Retinal pigment epithelial cell (primary cell): ENCODE measurements at regions not wholly inside any gene's neighbourhood (a gene's known extent, or its start where the extent isn't known, plus 50 kb on each side); places are given as distances from the start of the nearest gene placed in this dataset.

Source experiments
- DNase-seq: peaks from one replicate; pipeline ENCODE4 v3.0.0-alpha.2; 2010; ENCODE audit warnings: low read depth
- H3K4me3 ChIP-seq: 2 replicates; pipeline ENCODE4 v1.5.1; 2011; ENCODE audit warnings: mild to moderate bottlenecking, low read length, control low read depth, moderate library complexity
- TF ChIP-seq, protein P1 (sequence below): conservative IDR thresholded peaks from 2 replicates; pipeline ENCODE4 v1.5.1; 2011; ENCODE audit warnings: low read depth, low read length, control low read depth, inconsistent platforms

DNA sequence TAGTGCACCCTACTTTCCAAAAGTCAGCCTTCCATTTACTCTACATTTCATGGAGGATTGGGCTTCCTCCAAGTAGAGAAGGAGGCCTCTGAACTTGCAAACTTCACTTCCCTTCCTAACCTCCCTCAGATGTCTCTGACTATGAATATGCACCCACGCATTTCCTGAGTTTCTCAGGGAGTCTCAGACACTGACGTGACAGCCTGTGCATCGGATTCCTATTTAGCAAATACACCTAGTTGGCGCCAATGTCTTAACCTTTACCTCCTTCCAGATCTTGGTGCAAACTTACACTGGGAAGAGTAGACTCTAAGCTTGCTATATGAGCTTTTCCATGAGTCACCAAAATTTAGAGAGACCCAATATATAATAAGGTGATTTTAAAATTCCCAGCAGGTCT, 920.1 kb upstream of the AUTS2 start:
- TF ChIP-seq, protein P1, sequence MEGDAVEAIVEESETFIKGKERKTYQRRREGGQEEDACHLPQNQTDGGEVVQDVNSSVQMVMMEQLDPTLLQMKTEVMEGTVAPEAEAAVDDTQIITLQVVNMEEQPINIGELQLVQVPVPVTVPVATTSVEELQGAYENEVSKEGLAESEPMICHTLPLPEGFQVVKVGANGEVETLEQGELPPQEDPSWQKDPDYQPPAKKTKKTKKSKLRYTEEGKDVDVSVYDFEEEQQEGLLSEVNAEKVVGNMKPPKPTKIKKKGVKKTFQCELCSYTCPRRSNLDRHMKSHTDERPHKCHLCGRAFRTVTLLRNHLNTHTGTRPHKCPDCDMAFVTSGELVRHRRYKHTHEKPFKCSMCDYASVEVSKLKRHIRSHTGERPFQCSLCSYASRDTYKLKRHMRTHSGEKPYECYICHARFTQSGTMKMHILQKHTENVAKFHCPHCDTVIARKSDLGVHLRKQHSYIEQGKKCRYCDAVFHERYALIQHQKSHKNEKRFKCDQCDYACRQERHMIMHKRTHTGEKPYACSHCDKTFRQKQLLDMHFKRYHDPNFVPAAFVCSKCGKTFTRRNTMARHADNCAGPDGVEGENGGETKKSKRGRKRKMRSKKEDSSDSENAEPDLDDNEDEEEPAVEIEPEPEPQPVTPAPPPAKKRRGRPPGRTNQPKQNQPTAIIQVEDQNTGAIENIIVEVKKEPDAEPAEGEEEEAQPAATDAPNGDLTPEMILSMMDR, result no peak
- DNase-seq, result no peak

DNA sequence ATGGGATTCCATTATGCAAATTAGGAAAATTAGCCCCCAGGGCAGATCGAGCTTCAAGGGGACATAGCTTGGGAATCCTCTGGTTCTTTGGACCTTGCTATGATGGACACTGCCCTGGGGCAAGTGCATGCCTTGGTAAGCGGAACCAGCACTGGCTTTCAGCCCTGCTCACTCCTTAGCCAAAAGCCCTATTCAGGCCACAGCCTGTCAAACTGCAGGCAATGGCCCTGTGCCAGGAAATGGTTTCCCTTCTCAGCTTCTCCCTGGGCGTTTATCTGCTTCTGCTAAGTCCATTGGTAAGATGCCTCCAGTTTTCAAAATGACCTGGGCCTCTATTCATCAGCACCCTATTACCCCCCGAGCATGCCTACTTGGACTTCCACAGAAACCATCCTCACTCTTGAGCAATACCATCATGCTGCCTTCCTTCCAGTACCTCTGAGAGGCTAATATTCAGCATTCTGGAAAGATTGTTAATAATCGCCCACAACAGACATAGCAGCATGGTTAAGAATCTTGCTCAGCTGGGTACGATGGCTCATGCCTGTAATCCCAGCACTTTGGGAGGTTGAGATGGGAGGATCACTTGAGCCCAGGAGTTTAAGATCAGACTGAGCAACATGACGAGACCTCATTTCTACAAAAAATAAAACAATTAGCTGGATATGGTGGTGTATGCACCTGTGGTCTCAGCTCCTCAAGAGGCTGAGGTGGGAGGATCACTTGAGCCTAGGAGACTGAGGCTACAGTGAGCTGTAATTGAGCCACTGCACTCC, 918.6 kb upstream of the AUTS2 start:
- H3K4me3 ChIP-seq, result no peak overlapping the region
- TF ChIP-seq, protein P1, result no peak

More for the DNA sequence above, 920.1 kb upstream of the AUTS2 start:
- H3K4me3 ChIP-seq, result no peak overlapping the region

DNA sequence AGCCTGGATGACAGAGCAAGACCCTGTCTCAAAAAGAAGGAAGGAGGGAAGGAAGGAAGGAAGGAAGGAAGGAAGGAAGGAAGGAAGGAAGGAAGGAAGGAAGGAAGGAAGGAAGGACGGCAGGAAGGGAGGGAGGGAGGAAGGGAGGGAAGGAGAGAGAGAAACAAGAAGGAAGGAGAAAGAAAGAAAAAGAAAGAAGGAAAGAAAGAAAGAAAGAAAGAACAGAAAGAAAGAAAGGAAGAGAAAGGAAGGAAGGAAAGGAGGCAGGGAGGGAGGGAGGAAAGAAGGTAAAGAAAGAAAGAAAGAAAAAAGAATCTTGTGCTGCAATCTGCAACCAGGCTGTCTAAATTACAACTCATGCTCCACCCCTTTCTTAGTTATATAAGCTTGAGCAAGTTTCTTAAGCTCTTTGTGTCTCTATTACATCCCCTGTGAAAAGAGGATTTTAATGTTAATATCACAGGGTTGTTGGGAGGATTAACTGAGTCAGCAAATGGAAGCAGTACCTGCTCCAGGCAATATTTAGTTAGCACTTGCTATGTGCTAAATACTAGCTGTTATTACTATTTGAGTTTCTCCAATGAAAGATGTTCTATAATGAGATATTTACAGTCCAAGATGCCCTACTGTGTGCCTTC, 917.9 kb upstream of the AUTS2 start:
- TF ChIP-seq, protein P1, result no peak
- H3K4me3 ChIP-seq, result no peak overlapping the region
- no peak for DNase-seq

More for the DNA sequence above, 918.6 kb upstream of the AUTS2 start:
- DNase-seq, result no peak

DNA sequence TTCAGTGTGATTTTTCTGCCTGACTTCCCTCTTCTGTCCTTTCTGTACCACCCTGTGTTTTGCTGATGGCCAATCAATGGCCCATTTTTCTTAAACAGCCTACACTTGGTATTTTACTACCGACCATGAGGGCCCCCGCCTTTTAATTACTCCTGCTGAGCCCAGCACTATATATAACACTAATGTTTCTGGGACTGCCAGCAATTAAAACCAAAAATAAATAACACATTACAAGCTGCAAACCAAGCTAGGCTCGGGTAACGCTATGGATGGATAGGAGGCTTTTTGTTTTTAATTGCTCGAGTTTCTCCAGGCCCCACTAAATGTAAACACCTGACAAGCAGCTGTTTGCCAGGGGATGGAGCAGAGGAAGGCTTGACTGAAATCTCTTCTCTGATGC, 915.4 kb upstream of the AUTS2 start:
- H3K4me3 ChIP-seq, result no peak overlapping the region
- DNase-seq, result no peak
- TF ChIP-seq, protein P1, result no peak

DNA sequence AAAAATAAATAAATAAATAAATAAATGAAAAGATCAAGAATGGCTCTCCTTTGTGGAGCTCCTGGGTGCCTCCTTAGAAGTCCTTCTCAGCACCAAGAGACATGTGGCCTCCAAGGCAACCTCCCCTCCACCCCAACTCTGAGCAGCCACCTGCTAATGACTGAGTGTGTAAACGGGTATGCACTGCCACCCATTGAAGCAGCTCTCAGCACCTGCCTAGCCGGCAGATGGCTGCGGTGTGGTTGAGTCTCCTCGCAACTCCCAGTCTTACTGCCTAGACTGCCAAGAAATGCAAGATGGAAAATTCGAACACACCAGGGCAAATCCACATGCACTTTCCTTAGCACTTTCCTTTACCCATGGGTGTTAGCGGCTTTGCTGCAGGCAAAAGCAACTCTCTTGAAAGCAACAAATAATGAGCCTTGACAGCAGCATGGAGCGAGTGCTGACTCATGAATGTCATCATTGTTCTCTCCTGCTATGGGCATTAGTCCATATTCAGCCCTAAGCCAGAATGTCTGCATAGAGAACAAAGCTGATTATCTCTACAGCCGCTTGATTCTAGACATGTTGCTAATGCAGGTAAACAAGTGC, 913.9 kb upstream of the AUTS2 start:
- DNase-seq, result peak; percentile 96

DNA sequence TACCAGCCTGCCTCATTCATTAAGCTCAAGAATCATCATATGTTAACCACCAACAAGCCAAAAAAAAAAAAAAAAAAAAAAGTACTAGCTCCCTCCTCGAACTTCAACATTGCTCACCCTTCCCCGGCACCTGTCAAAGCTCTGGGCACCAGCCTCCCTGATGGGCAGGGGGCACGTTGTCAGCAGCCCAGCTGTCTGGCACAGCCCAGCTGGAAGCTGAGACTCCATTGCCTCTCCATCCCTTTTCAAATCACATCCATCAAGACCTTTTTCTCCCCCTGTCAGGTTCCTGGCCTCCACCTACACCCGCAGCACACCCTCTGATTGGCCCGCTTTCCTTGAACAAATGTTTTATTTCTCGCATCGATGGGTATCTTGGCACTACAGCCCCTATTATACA, 913.3 kb upstream of the AUTS2 start:
- no peak overlapping the region for H3K4me3 ChIP-seq
- TF ChIP-seq, protein P1, result no peak
- no peak for DNase-seq

More for the DNA sequence above, 913.9 kb upstream of the AUTS2 start:
- H3K4me3 ChIP-seq, result no peak overlapping the region
- TF ChIP-seq, protein P1, result no peak
